GM12878 (cell line): ENCODE measurements at regions not wholly inside any gene's neighbourhood (a gene's known extent, or its start where the extent isn't known, plus 50 kb on each side); places are given as distances from the start of the nearest gene placed in this dataset.

Experiments used
- ATAC-seq: fragments of 200-7000 bp; cut with Tn5 transposase; 3 replicates; pipeline ENCODE4 v1.9.1; 2020; ENCODE audit warnings: mild to moderate bottlenecking, moderate library complexity
- BruUV-seq: library from RNA; stranded (reverse); fragments of 400-500 nt; replicated peaks from 2 replicates; lab custom pipeline; 2021; lab: Mats Ljungman, UMichigan
- CTCF ChIA-PET: fragments of 300-600 bp; sonication (Branson Sonifier 250); formaldehyde crosslinking; extraction: SDS; loops from one replicate; lab custom pipeline; 2021; ENCODE audit warnings: inconsistent platforms; lab: Yijun Ruan, JAX
- POLR2A ChIA-PET: fragments of 350-600 bp; formaldehyde crosslinking; extraction: SDS; loops from one replicate; lab custom pipeline; 2021; ENCODE audit warnings: inconsistent platforms; lab: Charles Lee
- RAD21 ChIA-PET: fragments of 300-600 bp; sonication (Branson Sonifier 250); formaldehyde crosslinking; loops from one replicate; lab custom pipeline; 2023; ENCODE audit warnings: antibody characterized with exemption; ENCODE audit not compliant: unreplicated experiment; lab: Charles Lee
- SMC1A ChIA-PET: fragments of 300-600 bp; sonication (Branson Sonifier 250); formaldehyde crosslinking; loops from one replicate; lab custom pipeline; 2023; ENCODE audit not compliant: unreplicated experiment, uncharacterized antibody; lab: Charles Lee
- DNase-seq: peaks from one replicate; pipeline ENCODE4 v3.0.0-alpha.2; 2011; ENCODE audit warnings: low read depth, low spot score
- FAIRE-seq: peaks from 3 replicates; lab custom pipeline; 2011; peaks lifted over from hg19 to GRCh38; lab: Jason Lieb, UNC
- H2AFZ ChIP-seq: 2 replicates; pipeline ENCODE4 v1.6.0; 2011; ENCODE audit warnings: low read depth, low read length, control low read depth; ENCODE audit not compliant: control insufficient read depth
- H3K27ac ChIP-seq: 2 replicates; pipeline ENCODE4 v1.5.1; 2011; ENCODE audit warnings: control low read depth; ENCODE audit not compliant: control insufficient read depth, insufficient read depth
- H3K27me3 ChIP-seq, 2 experiments: replicated peaks in 1 of 2; 2 replicates each; pipeline versions ENCODE4 v1.6.0 to v1.6.1; 2011; ENCODE audit warnings: low read length in 1 of 2; ENCODE audit not compliant: control insufficient read depth in 2 of 2, insufficient read depth in 2 of 2
- H3K36me3 ChIP-seq, 2 experiments: 2 replicates each; pipeline ENCODE4 v1.5.1; 2011; ENCODE audit warnings: low read length in 1 of 2; ENCODE audit not compliant: control insufficient read depth in 2 of 2, insufficient read depth in 2 of 2
- H3K4me1 ChIP-seq: 2 replicates; pipeline ENCODE4 v1.6.1; 2011; ENCODE audit warnings: mild to moderate bottlenecking, low read length, moderate library complexity, mixed read lengths; ENCODE audit not compliant: control insufficient read depth, insufficient read depth
- H3K4me2 ChIP-seq: 2 replicates; pipeline ENCODE4 v1.6.0; 2011; ENCODE audit warnings: control low read depth; ENCODE audit not compliant: control insufficient read depth, insufficient read depth
- H3K4me3 ChIP-seq: fragments of 200-600 bp; sonication (generic); 2 replicates; pipeline ENCODE4 v1.5.1; 2016
- H3K79me2 ChIP-seq: 2 replicates; pipeline ENCODE4 v1.6.0; 2011; ENCODE audit warnings: low read length; ENCODE audit not compliant: control insufficient read depth, insufficient read depth
- H3K9ac ChIP-seq: 2 replicates; pipeline ENCODE4 v1.8.0; 2011; ENCODE audit warnings: low read length, control low read depth, mixed read lengths; ENCODE audit not compliant: control insufficient read depth, insufficient read depth
- H3K9me3 ChIP-seq: replicated peaks from 3 replicates; pipeline ENCODE4 v1.5.1; 2011; ENCODE audit warnings: mild to moderate bottlenecking, low read length; ENCODE audit not compliant: control insufficient read depth, insufficient read depth
- H4K20me1 ChIP-seq: 2 replicates; pipeline ENCODE4 v1.6.0; 2011; ENCODE audit not compliant: control insufficient read depth, insufficient read depth
- CEBPB ChIP-seq, 2 experiments: fragments of 150-350 bp in 1 of 2; IDR thresholded peaks; 2 replicates each; pipeline ENCODE4 v1.6.1; 2012 to 2014; ENCODE audit warnings: low read depth in 2 of 2, low read length in 2 of 2, borderline replicate concordance in 1 of 2, inconsistent platforms in 1 of 2
- GATAD2B ChIP-seq: fragments of 450-650 bp; conservative IDR thresholded peaks from 2 replicates; pipeline ENCODE4 v1.6.1; 2017; ENCODE audit warnings: low read depth, mild to moderate bottlenecking, moderate library complexity
- HDAC6 ChIP-seq: fragments of 200-600 bp; sonication (generic); IDR thresholded peaks from one replicate; pipeline ENCODE4 v1.8.0; 2017; ENCODE audit warnings: antibody characterized with exemption; ENCODE audit not compliant: unreplicated experiment
- NR2F1 ChIP-seq: fragments of 450-650 bp; conservative IDR thresholded peaks from 2 replicates; pipeline ENCODE4 v1.6.1; 2017; ENCODE audit warnings: mild to moderate bottlenecking
- PAX5 ChIP-seq: IDR thresholded peaks from 2 replicates; pipeline ENCODE4 v1.6.1; 2011; ENCODE audit warnings: low read depth, low read length, borderline replicate concordance
- RAD21 ChIP-seq: IDR thresholded peaks from 2 replicates; pipeline ENCODE4 v1.6.1; 2011; ENCODE audit warnings: mild to moderate bottlenecking, low read depth, low read length, moderate library complexity; ENCODE audit not compliant: insufficient read depth
- RBBP5 ChIP-seq: fragments of 200-600 bp; sonication (generic); conservative IDR thresholded peaks from 2 replicates; pipeline ENCODE4 v1.6.1; 2016
- SIN3A ChIP-seq: IDR thresholded peaks from 2 replicates; pipeline ENCODE4 v1.6.1; 2012; ENCODE audit warnings: low read depth, low read length, improper control_type of control experiment
- SIX5 ChIP-seq: IDR thresholded peaks from 2 replicates; pipeline ENCODE4 v1.6.1; 2011; ENCODE audit warnings: mild to moderate bottlenecking, low read depth, low read length, moderate library complexity; ENCODE audit not compliant: severe bottlenecking
- SUPT20H ChIP-seq: IDR thresholded peaks from 2 replicates; pipeline ENCODE4 v1.6.1; 2011; ENCODE audit warnings: low read depth, mild to moderate bottlenecking, low read length, moderate library complexity, borderline replicate concordance; ENCODE audit not compliant: control insufficient read depth
- SUZ12 ChIP-seq: fragments of 200-600 bp; sonication (generic); IDR thresholded peaks from one replicate; pipeline ENCODE4 v1.6.1; 2018; ENCODE audit warnings: antibody characterized with exemption, mild to moderate bottlenecking; ENCODE audit not compliant: unreplicated experiment
- TBL1XR1 ChIP-seq: IDR thresholded peaks from 2 replicates; pipeline ENCODE4 v1.6.1; 2012; ENCODE audit warnings: low read depth, low read length, improper control_type of control experiment
- WRNIP1 ChIP-seq: IDR thresholded peaks from 2 replicates; pipeline ENCODE4 v1.6.1; 2011; ENCODE audit warnings: low read depth, low read length, improper control_type of control experiment, borderline replicate concordance
- ZNF207 ChIP-seq: fragments of 450-650 bp; IDR thresholded peaks from 2 replicates; pipeline ENCODE4 v1.6.1; 2014; ENCODE audit warnings: antibody characterized with exemption, mild to moderate bottlenecking, borderline replicate concordance
- ZNF217 ChIP-seq: fragments of 450-650 bp; IDR thresholded peaks from 2 replicates; pipeline ENCODE4 v1.6.1; 2017; ENCODE audit warnings: antibody characterized with exemption, mild to moderate bottlenecking
- ZNF24 ChIP-seq: fragments of 450-650 bp; IDR thresholded peaks from 2 replicates; pipeline ENCODE4 v1.6.1; 2017; ENCODE audit warnings: antibody characterized with exemption, mild to moderate bottlenecking
- WGBS: methylation state at CpG from one replicate; pipeline ENCODE4 v1.1.6; 2016; ENCODE audit warnings: low lambda C conversion rate; ENCODE audit not compliant: insufficient replicate concordance, insufficient coverage; ENCODE audit errors: missing lambda C conversion rate; 5-methylcytosine and 5-hydroxymethylcytosine counted together
- in situ Hi-C: fragments of 300-500 bp; cut with MboI; formaldehyde crosslinking; loops from 9 replicates; pipeline ENCODE4 v1.14.3; 2018; ENCODE audit warnings: mixed read lengths
- intact Hi-C: fragments of 100-400 bp; cut with micrococcal nuclease; formaldehyde crosslinking; loops from one replicate; pipeline ENCODE4 v1.14.2; 2022; ENCODE audit not compliant: unreplicated experiment
- TF ChIP-seq, protein P1 (sequence below): IDR thresholded peaks from 2 replicates; pipeline ENCODE4 v1.6.1; 2012; ENCODE audit warnings: low read length, inconsistent platforms
- TF ChIP-seq, protein P2 (sequence below): fragments of 450-650 bp; IDR thresholded peaks from 2 replicates; pipeline ENCODE4 v1.6.1; 2014; ENCODE audit warnings: mild to moderate bottlenecking

DNA sequence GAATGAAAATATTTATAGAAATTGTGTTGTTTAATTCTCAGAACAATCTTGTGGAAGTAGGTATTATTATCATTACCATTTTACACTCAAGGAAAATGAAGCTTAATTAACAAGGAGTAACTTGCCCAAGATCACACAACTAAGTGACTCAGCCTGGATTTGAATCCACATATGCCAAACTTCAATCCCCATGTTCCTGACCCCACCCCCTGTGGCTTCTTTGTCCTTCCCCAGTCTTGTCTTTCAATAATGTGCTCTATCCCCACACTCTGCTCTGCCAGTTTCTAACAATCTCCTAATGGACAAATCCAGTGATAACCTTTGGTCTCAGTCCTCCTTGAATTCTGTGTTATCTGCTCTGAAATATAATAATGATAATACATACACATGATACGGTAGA is 355.2 kb downstream of the BMP4 start:
- Histone ChIP-seq H3K9me3 (no peaks in the 10 kb centered on the region), H3K36me3 (no peaks in the 10 kb centered on the region), H2AFZ (no peak overlapping the region), H3K4me1 (no peaks in the 10 kb centered on the region), H4K20me1 (no peaks in the 10 kb centered on the region), H3K27me3 (no peaks in the 10 kb centered on the region), H3K79me2 (no peaks in the 10 kb centered on the region), H3K9ac (no peak overlapping the region), H3K4me3 (no peak overlapping the region), H3K4me2 (no peak overlapping the region), H3K27ac (no peak overlapping the region)
- ATAC-seq (no peak), DNase-seq (no peak), FAIRE-seq (no peak)
- in situ Hi-C loops (no loop called here), intact Hi-C loops (no loop called here)
- WGBS = 46% methylated on average over 1 of the region's 1 CpG
- TF ChIP-seq NR2F1 (no peak), WRNIP1 (no peak), SUZ12 (no peak), PAX5 (no peak), ZNF207 (no peak), RAD21 (no peak), ZNF217 (no peak), SIN3A (no peak), SIX5 (no peak), TBL1XR1 (no peak), RBBP5 (no peak), ZNF24 (no peak), CEBPB (IDR thresholded peaks at IDR 0.05; ENCODE audit: borderline replicate concordance in 1 of 2, low read depth in 2 of 2, low read length in 2 of 2) (no peak), SUPT20H (no peak), HDAC6 (no peak), GATAD2B (no peak)
- TF ChIP-seq, protein P1, sequence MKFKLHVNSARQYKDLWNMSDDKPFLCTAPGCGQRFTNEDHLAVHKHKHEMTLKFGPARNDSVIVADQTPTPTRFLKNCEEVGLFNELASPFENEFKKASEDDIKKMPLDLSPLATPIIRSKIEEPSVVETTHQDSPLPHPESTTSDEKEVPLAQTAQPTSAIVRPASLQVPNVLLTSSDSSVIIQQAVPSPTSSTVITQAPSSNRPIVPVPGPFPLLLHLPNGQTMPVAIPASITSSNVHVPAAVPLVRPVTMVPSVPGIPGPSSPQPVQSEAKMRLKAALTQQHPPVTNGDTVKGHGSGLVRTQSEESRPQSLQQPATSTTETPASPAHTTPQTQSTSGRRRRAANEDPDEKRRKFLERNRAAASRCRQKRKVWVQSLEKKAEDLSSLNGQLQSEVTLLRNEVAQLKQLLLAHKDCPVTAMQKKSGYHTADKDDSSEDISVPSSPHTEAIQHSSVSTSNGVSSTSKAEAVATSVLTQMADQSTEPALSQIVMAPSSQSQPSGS = no peak
- TF ChIP-seq, protein P2, sequence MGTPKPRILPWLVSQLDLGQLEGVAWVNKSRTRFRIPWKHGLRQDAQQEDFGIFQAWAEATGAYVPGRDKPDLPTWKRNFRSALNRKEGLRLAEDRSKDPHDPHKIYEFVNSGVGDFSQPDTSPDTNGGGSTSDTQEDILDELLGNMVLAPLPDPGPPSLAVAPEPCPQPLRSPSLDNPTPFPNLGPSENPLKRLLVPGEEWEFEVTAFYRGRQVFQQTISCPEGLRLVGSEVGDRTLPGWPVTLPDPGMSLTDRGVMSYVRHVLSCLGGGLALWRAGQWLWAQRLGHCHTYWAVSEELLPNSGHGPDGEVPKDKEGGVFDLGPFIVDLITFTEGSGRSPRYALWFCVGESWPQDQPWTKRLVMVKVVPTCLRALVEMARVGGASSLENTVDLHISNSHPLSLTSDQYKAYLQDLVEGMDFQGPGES = no peak
- SMC1A ChIA-PET = interaction anchor here (0.9 kb wide), 1 partner anchor 10 kb away, joined by 3 read pairs; no protein-coding TSS in a partner anchor
- BruUV-seq = no TSS peak
- POLR2A ChIA-PET = interaction anchor here (0.5 kb wide), 1 partner anchor 19 kb away, joined by 3 read pairs; no protein-coding TSS in a partner anchor
- CTCF ChIA-PET = no interaction called here
- RAD21 ChIA-PET = interaction anchor here (1.5 kb wide), 1 partner anchor 12 kb away, joined by 5 read pairs; no protein-coding TSS in a partner anchor
